PFSK-1 (cell line): ENCODE measurements at regions not wholly inside any gene's neighbourhood (a gene's known extent, or its start where the extent isn't known, plus 50 kb on each side); places are given as distances from the start of the nearest gene placed in this dataset.

ENCODE experiments used
- POLR2AphosphoS5 ChIP-seq: IDR thresholded peaks from 2 replicates; pipeline ENCODE4 v1.6.1; 2012; ENCODE audit warnings: low read depth, mild to moderate bottlenecking, control low read depth, low read length, moderate library complexity
- TAF1 ChIP-seq: IDR thresholded peaks from 2 replicates; pipeline ENCODE4 v1.6.1; 2012; ENCODE audit warnings: low read length, control low read depth, borderline replicate concordance; ENCODE audit not compliant: insufficient read depth

DNA sequence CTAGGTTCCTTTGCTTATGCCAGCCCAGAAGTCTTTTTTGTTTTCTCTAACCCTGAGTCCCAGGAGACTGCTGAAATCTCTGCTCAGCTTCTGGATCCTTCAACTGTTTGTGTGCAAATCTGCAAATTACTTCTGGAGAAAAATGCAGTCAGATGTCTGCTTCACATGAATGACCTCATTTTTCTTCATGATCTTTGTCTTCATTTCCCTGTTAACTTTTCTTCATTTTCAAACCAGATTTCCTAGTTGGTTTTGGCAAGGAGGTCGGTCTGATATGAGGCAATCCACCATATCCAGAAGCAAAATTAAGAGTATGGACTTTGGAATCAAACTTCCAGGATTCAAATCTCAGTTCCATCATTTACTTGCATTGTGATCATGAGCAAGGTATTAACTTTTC is 66.8 kb downstream of the ZNF503 start:
- TF ChIP-seq TAF1: no peak
- TF ChIP-seq POLR2AphosphoS5: no peak
